ENCODE measurements at regions not wholly inside any gene's neighbourhood (a gene's known extent, or its start where the extent isn't known, plus 50 kb on each side); places are given as distances from the start of the nearest gene placed in this dataset.

DNA sequence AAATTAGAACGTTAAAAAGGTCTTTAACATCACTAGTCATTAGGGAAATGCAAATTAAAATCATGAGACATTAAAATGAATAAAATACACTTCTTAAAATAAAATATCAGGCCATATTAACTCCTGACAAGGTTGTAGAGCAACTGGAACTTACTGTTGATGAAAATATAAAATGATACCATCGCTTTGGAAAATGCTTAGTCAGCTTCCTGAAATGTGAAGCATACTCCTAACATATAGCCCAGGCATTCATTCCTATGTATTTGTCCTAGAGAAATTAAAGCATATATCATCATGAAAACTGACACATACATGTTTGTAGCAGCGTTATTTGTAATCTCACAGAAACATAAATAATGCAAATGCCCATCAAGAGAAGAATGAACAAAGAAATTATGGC is 211.5 kb upstream of the CHRM3 start:
- no peak for TF ChIP-seq POLR2A (IDR thresholded peaks at IDR 0.05)
- TF ChIP-seq, protein P1, sequence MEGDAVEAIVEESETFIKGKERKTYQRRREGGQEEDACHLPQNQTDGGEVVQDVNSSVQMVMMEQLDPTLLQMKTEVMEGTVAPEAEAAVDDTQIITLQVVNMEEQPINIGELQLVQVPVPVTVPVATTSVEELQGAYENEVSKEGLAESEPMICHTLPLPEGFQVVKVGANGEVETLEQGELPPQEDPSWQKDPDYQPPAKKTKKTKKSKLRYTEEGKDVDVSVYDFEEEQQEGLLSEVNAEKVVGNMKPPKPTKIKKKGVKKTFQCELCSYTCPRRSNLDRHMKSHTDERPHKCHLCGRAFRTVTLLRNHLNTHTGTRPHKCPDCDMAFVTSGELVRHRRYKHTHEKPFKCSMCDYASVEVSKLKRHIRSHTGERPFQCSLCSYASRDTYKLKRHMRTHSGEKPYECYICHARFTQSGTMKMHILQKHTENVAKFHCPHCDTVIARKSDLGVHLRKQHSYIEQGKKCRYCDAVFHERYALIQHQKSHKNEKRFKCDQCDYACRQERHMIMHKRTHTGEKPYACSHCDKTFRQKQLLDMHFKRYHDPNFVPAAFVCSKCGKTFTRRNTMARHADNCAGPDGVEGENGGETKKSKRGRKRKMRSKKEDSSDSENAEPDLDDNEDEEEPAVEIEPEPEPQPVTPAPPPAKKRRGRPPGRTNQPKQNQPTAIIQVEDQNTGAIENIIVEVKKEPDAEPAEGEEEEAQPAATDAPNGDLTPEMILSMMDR (IDR thresholded peaks at IDR 0.05) = no peak

Measured in vagina (tissue), 2 donors.